ENCODE measurements at regions not wholly inside any gene's neighbourhood (a gene's known extent, or its start where the extent isn't known, plus 50 kb on each side); places are given as distances from the start of the nearest gene placed in this dataset.
"Not testable (repeated sequence)": the region's sequence is repeated elsewhere in the genome, so short reads cannot be mapped to it uniquely, and the experiment has no call there.

- not testable (repeated sequence) for TF ChIP-seq POLR2A, CTCF (IDR thresholded peaks at IDR 0.05)
Observed at GRCh38 chr11:67886207-67886606, 117.7 kb downstream of the UNC93B1 start.
